KMS-11 (cell line): ENCODE measurements at regions not wholly inside any gene's neighbourhood (a gene's known extent, or its start where the extent isn't known, plus 50 kb on each side); places are given as distances from the start of the nearest gene placed in this dataset.

Experiments used
- H2AFZ ChIP-seq: fragments of 200-600 bp; sonication (generic); 2 replicates; pipeline ENCODE4 v1.6.1; 2016; ENCODE audit warnings: antibody characterized with exemption, mixed run types, low read depth
- H3K27ac ChIP-seq: fragments of 200-600 bp; sonication (generic); 2 replicates; pipeline ENCODE4 v1.6.1; 2016; ENCODE audit warnings: mild to moderate bottlenecking, mixed run types
- H3K27me3 ChIP-seq: fragments of 200-600 bp; sonication (generic); 2 replicates; pipeline ENCODE4 v1.6.1; 2017; ENCODE audit warnings: mild to moderate bottlenecking, low read depth, mixed run types, moderate library complexity; ENCODE audit not compliant: insufficient read depth
- H3K36me3 ChIP-seq: fragments of 200-600 bp; sonication (generic); 2 replicates; pipeline ENCODE4 v1.6.1; 2017; ENCODE audit warnings: mild to moderate bottlenecking, mixed run types; ENCODE audit not compliant: insufficient read depth
- H3K4me1 ChIP-seq: fragments of 200-600 bp; sonication (generic); 2 replicates; pipeline ENCODE4 v1.6.1; 2016; ENCODE audit warnings: mild to moderate bottlenecking, low read depth, mixed run types; ENCODE audit not compliant: poor library complexity, severe bottlenecking
- H3K4me2 ChIP-seq: fragments of 200-600 bp; sonication (generic); 2 replicates; pipeline ENCODE4 v1.7.0; 2016; ENCODE audit warnings: mild to moderate bottlenecking, mixed run types
- H3K4me3 ChIP-seq: fragments of 200-600 bp; sonication (generic); IDR thresholded peaks from 2 replicates; pipeline ENCODE4 v1.6.1; 2017; ENCODE audit warnings: low read depth, low read length, mixed read lengths; ENCODE audit not compliant: insufficient read depth
- H3K79me2 ChIP-seq: fragments of 200-600 bp; sonication (generic); 2 replicates; pipeline ENCODE4 v1.6.1; 2016; ENCODE audit warnings: low read depth, mixed run types; ENCODE audit not compliant: insufficient read depth
- H3K9ac ChIP-seq: fragments of 200-600 bp; sonication (generic); 2 replicates; pipeline ENCODE4 v1.6.1; 2016; ENCODE audit warnings: mild to moderate bottlenecking, mixed run types
- H4K20me1 ChIP-seq: fragments of 200-600 bp; sonication (generic); 2 replicates; pipeline ENCODE4 v1.6.1; 2016; ENCODE audit warnings: mild to moderate bottlenecking, mixed run types; ENCODE audit not compliant: insufficient read depth
- CTCF ChIP-seq: fragments of 200-600 bp; sonication (generic); conservative IDR thresholded peaks from 2 replicates; pipeline ENCODE4 v1.6.1; 2017; ENCODE audit warnings: low read depth, mild to moderate bottlenecking, antibody characterized with exemption, low read length, moderate library complexity, mixed read lengths

GRCh38 chr2:237030382-237030781 lies 55.3 kb upstream of the COPS8 start:
- Histone ChIP-seq H3K27me3 (no peaks in the 10 kb centered on the region), H3K4me2 (no peak overlapping the region), H3K27ac (no peak overlapping the region), H4K20me1 (no peaks in the 10 kb centered on the region), H3K79me2 (no peaks in the 10 kb centered on the region), H2AFZ (no peak overlapping the region), H3K4me1 (no peaks in the 10 kb centered on the region), H3K4me3 (no peak overlapping the region), H3K9ac (no peak overlapping the region), H3K36me3 (no peaks in the 10 kb centered on the region)
- TF ChIP-seq CTCF, result no peak

- Histone ChIP-seq H3K27me3 (no peaks in the 10 kb centered on the region), H3K79me2 (no peaks in the 10 kb centered on the region), H2AFZ (no peak overlapping the region), H4K20me1 (no peaks in the 10 kb centered on the region), H3K4me2 (no peak overlapping the region), H3K36me3 (no peaks in the 10 kb centered on the region), H3K4me1 (no peaks in the 10 kb centered on the region), H3K27ac (no peak overlapping the region), H3K9ac (no peak overlapping the region), H3K4me3 (no peak overlapping the region)
- no peak for TF ChIP-seq CTCF
Measured at GRCh38 chr2:237033536-237034060, 52.1 kb upstream of the COPS8 start.

GRCh38 chr2:237035781-237036475 lies 49.8 kb upstream of the COPS8 start:
- Histone ChIP-seq H3K4me2 (no peak overlapping the region), H4K20me1 (no peaks in the 10 kb centered on the region), H2AFZ (no peak overlapping the region), H3K9ac (no peak overlapping the region), H3K36me3 (no peaks in the 10 kb centered on the region), H3K79me2 (no peaks in the 10 kb centered on the region), H3K4me3 (no peak overlapping the region), H3K4me1 (no peaks in the 10 kb centered on the region), H3K27me3 (no peaks in the 10 kb centered on the region), H3K27ac (no peak overlapping the region)
- no peak for TF ChIP-seq CTCF
